Heart right ventricle (tissue), 16 donors: ENCODE measurements at regions not wholly inside any gene's neighbourhood (a gene's known extent, or its start where the extent isn't known, plus 50 kb on each side); places are given as distances from the start of the nearest gene placed in this dataset.

Experiments used
- ATAC-seq, 8 donors: fragments of 200-7000 bp; cut with Tn5 transposase; one replicate each; pipeline ENCODE4 v1.9.1; 2020; ENCODE audit warnings: mild to moderate bottlenecking in 8 of 8, moderate library complexity in 8 of 8, moderate number of reproducible peaks in 1 of 8
- DNase-seq, 2 donors: peaks; one replicate each; pipeline ENCODE4 v3.0.0-alpha.2; 2020
- H3K27ac ChIP-seq, 10 donors: fragments of 200-600 bp; sonication (generic) in 2 of 10; one replicate each; pipeline versions ENCODE4 v1.5.0 to v1.8.0; 2020 to 2022; ENCODE audit warnings: mild to moderate bottlenecking in 3 of 10
- H3K27me3 ChIP-seq, 7 donors: fragments of 200-600 bp; one replicate each; pipeline ENCODE4 v1.8.0; 2021 to 2022; ENCODE audit warnings: mild to moderate bottlenecking in 2 of 7
- H3K36me3 ChIP-seq, 9 donors: fragments of 200-600 bp; sonication (generic) in 1 of 9; one replicate each; pipeline versions ENCODE4 v1.5.0 to v1.8.0; 2020 to 2022; ENCODE audit warnings: mild to moderate bottlenecking in 2 of 9
- H3K4me1 ChIP-seq, 9 donors: fragments of 200-600 bp; sonication (generic) in 1 of 9; one replicate each; pipeline versions ENCODE4 v1.5.0 to v1.8.0; 2020 to 2022; ENCODE audit warnings: mild to moderate bottlenecking in 4 of 9
- H3K4me3 ChIP-seq, 10 donors: fragments of 200-600 bp; sonication (generic) in 2 of 10; one replicate each; pipeline versions ENCODE4 v1.5.0 to v1.8.0; 2020 to 2022; ENCODE audit warnings: mild to moderate bottlenecking in 7 of 10, moderate library complexity in 2 of 10
- H3K9me3 ChIP-seq, 11 donors: fragments of 200-600 bp in 10 of 11; sonication (generic) in 2 of 11; one replicate each; pipeline versions ENCODE4 v1.5.0 to v1.8.0; 2013 to 2022; ENCODE audit warnings: mild to moderate bottlenecking in 2 of 11, control low read depth in 1 of 11, moderate library complexity in 1 of 11
- WGBS, 2 donors: extraction: QIAGEN DNeasy Blood & Tissue Kit; methylation state at CpG; one replicate each; pipeline ENCODE4 v1.1.7; 2013; ENCODE audit warnings: inconsistent platforms in 1 of 2; 5-methylcytosine and 5-hydroxymethylcytosine counted together
- intact Hi-C, 10 donors: fragments of 100-400 bp; cut with DNase I; formaldehyde crosslinking; loops; one replicate each; pipeline versions ENCODE4 v1.11.1 to v1.14.2; 2022
- TF ChIP-seq, protein P1 (sequence below), 9 donors: fragments of 200-600 bp; sonication (generic) in 2 of 9; IDR thresholded peaks; one replicate each; pipeline versions ENCODE4 v1.5.0 to v1.8.0; 2021 to 2022; ENCODE audit warnings: antibody characterized with exemption in 9 of 9, mild to moderate bottlenecking in 5 of 9, moderate library complexity in 1 of 9
- donor health status: Arrhythmogenic right ventricular cardiomyopathy.
- donor health status: ischemic (EF 13 %, LVEDD 7.1; RV severe dilation, severe dysfunction).
- donor health status: healthy with polysubstance abuse.
- donor health status: DM: no; HTN: yes; CAD: no.
- donor health status: DM: no; HTN: no; CAD: no.
- donor health status: ischemic (EF 25% LVEDD 6.9; RV normal size, moderate dysfunction).
- donor health status: ischemic (EF 25% LVEDD 5.7; RV mildly dilated, moderate dysfunction).
- donor health status: healthy.
- donor health status: DM: yes; HTN: yes; CAD: no.
- donor health status: Ischemic cardiomyopathy.
- donor health status: ischemic (EF 35%, LVEDD 5.7; RV mildly dilated, moderate dysfunction).
- donor health status: nonischemic (EF 11% LVEDD 7.7; RV severe dilation, severe dysfunction).
- donor health status: DM: yes; HTN: yes; CAD: no.
- donor health status: PGD.
- donor health status: ischemic (EF 29% LVEDD 5.4; RV normal size, mild dysfunction).
- donor health status: nonischemic (EF 23%, LVEDD 6.1; RV moderate dilation, normal function).

DNA sequence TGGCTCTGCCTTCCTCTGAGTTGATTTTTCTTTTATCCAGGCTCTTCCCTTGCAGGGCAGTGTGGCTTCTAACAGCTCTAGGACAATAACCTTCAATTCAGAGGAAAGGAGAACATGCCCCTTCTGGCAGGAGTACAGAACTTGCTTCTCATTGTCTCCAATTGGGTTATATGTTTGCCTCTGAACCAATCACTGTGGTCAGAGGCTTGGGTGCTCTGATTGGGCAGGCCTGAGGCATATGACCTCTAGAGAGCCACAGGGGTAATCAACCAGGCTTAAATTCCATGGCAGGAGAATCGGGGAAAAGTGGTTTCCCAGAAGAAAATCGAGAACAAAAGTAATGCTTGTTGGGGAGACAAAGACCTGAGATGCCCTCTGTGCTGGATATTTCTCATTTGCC is 240.0 kb downstream of the REEP3 start:
- Histone ChIP-seq H3K27me3 (no peaks in the 10 kb centered on the region), H3K4me1 (peaks cover 0 to 22% (median 8%) of the 10 kb centered on the region in 9 donors), H3K9me3 (no peaks in the 10 kb centered on the region), H3K4me3 (no peak overlapping the region), H3K27ac (peak overlapping the region in 3 of 10 donors; percentile 30 to 77 (median 55)), H3K36me3 (no peaks in the 10 kb centered on the region)
- TF ChIP-seq, protein P1, sequence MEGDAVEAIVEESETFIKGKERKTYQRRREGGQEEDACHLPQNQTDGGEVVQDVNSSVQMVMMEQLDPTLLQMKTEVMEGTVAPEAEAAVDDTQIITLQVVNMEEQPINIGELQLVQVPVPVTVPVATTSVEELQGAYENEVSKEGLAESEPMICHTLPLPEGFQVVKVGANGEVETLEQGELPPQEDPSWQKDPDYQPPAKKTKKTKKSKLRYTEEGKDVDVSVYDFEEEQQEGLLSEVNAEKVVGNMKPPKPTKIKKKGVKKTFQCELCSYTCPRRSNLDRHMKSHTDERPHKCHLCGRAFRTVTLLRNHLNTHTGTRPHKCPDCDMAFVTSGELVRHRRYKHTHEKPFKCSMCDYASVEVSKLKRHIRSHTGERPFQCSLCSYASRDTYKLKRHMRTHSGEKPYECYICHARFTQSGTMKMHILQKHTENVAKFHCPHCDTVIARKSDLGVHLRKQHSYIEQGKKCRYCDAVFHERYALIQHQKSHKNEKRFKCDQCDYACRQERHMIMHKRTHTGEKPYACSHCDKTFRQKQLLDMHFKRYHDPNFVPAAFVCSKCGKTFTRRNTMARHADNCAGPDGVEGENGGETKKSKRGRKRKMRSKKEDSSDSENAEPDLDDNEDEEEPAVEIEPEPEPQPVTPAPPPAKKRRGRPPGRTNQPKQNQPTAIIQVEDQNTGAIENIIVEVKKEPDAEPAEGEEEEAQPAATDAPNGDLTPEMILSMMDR (IDR thresholded peaks at IDR 0.05), result no peak
- intact Hi-C loops, result loop anchor here in 1 of 10 donors (5.0 kb wide), 1 partner anchor 34 kb away; no protein-coding TSS in a partner anchor
- no peak for DNase-seq
- no peak for ATAC-seq
- WGBS, 2 donors, result 98 to 99% methylated on average over 2 of the region's 2 CpGs

DNA sequence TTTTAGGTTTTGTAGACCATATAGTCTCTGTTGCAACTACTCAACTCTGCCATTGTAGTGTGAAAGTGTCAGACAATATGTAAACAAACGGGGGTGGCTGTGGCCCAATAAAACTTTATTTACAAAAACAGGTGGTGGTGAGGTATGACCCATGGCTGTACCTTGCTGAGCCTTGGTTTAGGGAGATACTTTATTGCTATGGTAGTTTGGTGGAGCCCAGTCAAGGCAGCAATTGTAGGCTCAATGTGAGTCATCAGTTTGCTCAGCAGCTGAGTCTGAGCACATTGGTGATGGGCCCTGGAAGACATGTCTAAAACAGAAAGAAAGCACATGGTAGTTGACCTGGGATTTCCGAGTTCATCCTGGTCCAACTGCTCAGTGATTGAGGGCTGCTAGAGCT is 242.5 kb downstream of the REEP3 start:
- no peak for ATAC-seq
- intact Hi-C loops, result loop anchor here in 1 of 10 donors (5.0 kb wide), 1 partner anchor 36 kb away; no protein-coding TSS in a partner anchor

DNA sequence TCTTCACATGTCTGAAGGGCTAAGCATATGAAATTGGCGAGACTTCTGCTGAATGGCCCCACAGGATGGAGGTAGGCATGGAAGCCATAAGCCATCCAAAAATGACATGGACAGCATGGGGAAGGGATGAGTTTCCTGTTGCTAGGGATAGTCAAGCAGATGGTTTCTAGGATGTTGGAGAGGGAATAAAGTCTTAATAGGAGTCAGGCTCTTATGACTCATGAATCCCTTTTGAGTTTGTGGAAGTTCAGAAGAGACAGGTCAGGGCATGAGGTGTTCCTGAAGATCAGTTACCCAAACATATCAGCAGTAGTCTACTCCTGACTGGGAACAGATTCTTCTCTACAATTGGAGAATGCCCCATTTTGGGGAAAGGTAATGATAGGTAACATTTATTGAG is 243.9 kb downstream of the REEP3 start:
- no peaks in the 10 kb centered on the region for H3K9me3 ChIP-seq
- no peak for ATAC-seq
- H3K36me3 ChIP-seq, result no peaks in the 10 kb centered on the region
- no peak overlapping the region for H3K27ac ChIP-seq
- H3K27me3 ChIP-seq, result no peaks in the 10 kb centered on the region
- H3K4me1 ChIP-seq, result peaks cover 0 to 35% (median 8%) of the 10 kb centered on the region in 9 donors
- H3K4me3 ChIP-seq, result no peak overlapping the region
- no peak for DNase-seq
- TF ChIP-seq, protein P1 (IDR thresholded peaks at IDR 0.05), result no peak
- intact Hi-C loops, result loop anchor here in 2 of 10 donors (5.0 kb wide), 2 partner anchors 43 to 598 kb away; no protein-coding TSS in a partner anchor
- WGBS, 2 donors, result 100% methylated on average over 1 of the region's 1 CpG

More for the DNA sequence above, 242.5 kb downstream of the REEP3 start:
- TF ChIP-seq, protein P1 (IDR thresholded peaks at IDR 0.05), result no peak
- Histone ChIP-seq H3K27me3 (no peaks in the 10 kb centered on the region), H3K27ac (no peak overlapping the region), H3K9me3 (no peaks in the 10 kb centered on the region), H3K36me3 (no peaks in the 10 kb centered on the region), H3K4me1 (peaks cover 0 to 42% (median 13%) of the 10 kb centered on the region in 9 donors), H3K4me3 (no peak overlapping the region)
- 89 to 91% methylated on average over 2 of the region's 2 CpGs for WGBS, 2 donors
- DNase-seq, result no peak

DNA sequence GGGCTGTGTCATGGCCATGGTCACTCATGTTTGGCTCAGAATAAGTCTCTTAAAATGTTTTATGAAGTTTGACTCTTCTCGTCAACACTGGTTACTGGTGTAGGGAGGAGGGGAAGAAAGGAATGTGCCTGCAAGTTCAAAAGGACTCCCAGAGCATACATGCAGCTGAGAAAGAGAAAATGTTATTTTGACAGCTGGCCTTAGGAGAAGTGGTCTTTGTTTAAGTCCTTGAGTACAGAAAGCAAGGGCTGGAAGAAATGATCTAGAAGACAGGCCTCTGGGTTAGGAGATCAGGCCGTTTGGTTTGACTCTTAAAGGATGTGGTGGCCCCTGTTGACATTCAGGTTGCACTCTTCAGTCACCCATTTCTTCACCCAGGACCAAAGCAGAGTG is 245.5 kb downstream of the REEP3 start:
- H3K4me1 ChIP-seq, result peaks cover 0 to 23% (median 6%) of the 10 kb centered on the region in 9 donors
- no peak for DNase-seq
- H3K9me3 ChIP-seq, result no peaks in the 10 kb centered on the region
- intact Hi-C loops, result loop anchor here in 2 of 10 donors (5.0 kb wide), 2 partner anchors 44 to 599 kb away; no protein-coding TSS in a partner anchor
- TF ChIP-seq, protein P1 (IDR thresholded peaks at IDR 0.05), result no peak
- H3K4me3 ChIP-seq, result no peak overlapping the region
- H3K27ac ChIP-seq, result peak overlapping the region in 7 of 10 donors; percentile 18 to 65 (median 41)
- no peaks in the 10 kb centered on the region for H3K27me3 ChIP-seq
- H3K36me3 ChIP-seq, result no peaks in the 10 kb centered on the region
- peak in 6 of 8 donors; percentile 13 to 76 (median 64) for ATAC-seq
- 49 to 61% methylated on average over 2 of the region's 2 CpGs for WGBS, 2 donors
